ENCODE measurements at regions not wholly inside any gene's neighbourhood (a gene's known extent, or its start where the extent isn't known, plus 50 kb on each side); places are given as distances from the start of the nearest gene placed in this dataset.

GRCh38 chr12:31869972-31870371, 89.2 kb upstream of the RESF1 start:
- Histone ChIP-seq H2AK5ac (ENCODE audit: low read depth, low read length) (no peak overlapping the region), H4K91ac (replicated peaks; ENCODE audit: insufficient read length, low read length) (no peak overlapping the region), H2BK120ac (replicated peaks; ENCODE audit: low read depth, low read length) (no peak overlapping the region), H3K18ac (ENCODE audit: extremely low read depth, low read length) (no peak overlapping the region), H2BK15ac (ENCODE audit: low read length) (no peak overlapping the region), H3K9me3 (ENCODE audit: insufficient read depth in 2 of 2, low read depth in 1 of 2, low read length in 1 of 2) (peaks cover 4% of the 10 kb centered on the region in 2 experiments), H2BK5ac (ENCODE audit: low read depth, low read length) (no peak overlapping the region), H3K56ac (replicated peaks; ENCODE audit: insufficient read length, low read depth, low read length) (no peak overlapping the region), H3K27me3 (replicated peaks in 1 of 4; ENCODE audit: control insufficient read depth in 3 of 4, extremely low read depth in 1 of 4, insufficient read depth in 3 of 4, low read length in 3 of 4) (no peaks in the 10 kb centered on the region), H3K23me2 (ENCODE audit: low read depth, low read length) (peaks cover 3% of the 10 kb centered on the region; the same call in 1 of the 2 replicates), H2AFZ (ENCODE audit: low read length) (no peak overlapping the region), H4K5ac (ENCODE audit: insufficient read length, low read depth, low read length) (no peak overlapping the region), H4K20me1 (replicated peaks in 1 of 2; ENCODE audit: control insufficient read depth in 1 of 2, insufficient read depth in 2 of 2, low read length in 2 of 2) (no peaks in the 10 kb centered on the region), H3K4me3 (ENCODE audit: extremely low read depth in 1 of 4, insufficient read depth in 2 of 4, low read depth in 3 of 4, low read length in 4 of 4) (no peak overlapping the region), H3K9ac (replicated peaks in 1 of 4; ENCODE audit: extremely low read depth in 1 of 4, low read depth in 3 of 4, low read length in 3 of 4) (no peak overlapping the region), H2BK20ac (ENCODE audit: low read length) (no peak overlapping the region), H3K23ac (ENCODE audit: insufficient read length) (no peak overlapping the region), H3K4ac (replicated peaks; ENCODE audit: insufficient read length, low read depth, low read length) (no peak overlapping the region), H3K14ac (ENCODE audit: insufficient read length) (no peak overlapping the region), H3K4me2 (ENCODE audit: insufficient read depth in 1 of 2, low read depth in 2 of 2, low read length in 2 of 2) (no peak overlapping the region), H2BK12ac (ENCODE audit: low read depth, low read length) (no peak overlapping the region), H3K27ac (ENCODE audit: low read depth, low read length) (no peak overlapping the region), H3K79me1 (ENCODE audit: low read depth, low read length) (no peaks in the 10 kb centered on the region), H3K36me3 (ENCODE audit: control insufficient read depth in 2 of 4, insufficient read depth in 4 of 4, low read length in 3 of 4) (no peaks in the 10 kb centered on the region), H4K8ac (ENCODE audit: extremely low read depth, insufficient read depth, low read length) (no peak overlapping the region), H3K79me2 (ENCODE audit: control insufficient read depth in 1 of 2, insufficient read depth in 2 of 2, low read length in 2 of 2) (no peaks in the 10 kb centered on the region), H3K4me1 (replicated peaks in 1 of 4; ENCODE audit: control insufficient read depth in 3 of 4, insufficient read depth in 4 of 4, low read length in 3 of 4) (peaks cover 0 to 8% (median 3%) of the 10 kb centered on the region in 4 experiments; a peak in 2 of 7 replicates)
- CTCF ChIA-PET (ENCODE audit: partially characterized antibody) = interaction anchor here (1.1 kb wide), 1 partner anchor 9 kb away, joined by 3 read pairs; no protein-coding TSS in a partner anchor
- FAIRE-seq (no peak), DNase-seq (ENCODE audit: low read depth in 1 of 2, low spot score in 2 of 2) (no peak)
- POLR2A ChIA-PET (ENCODE audit: partially characterized antibody) = no interaction called here
- WGBS, 2 experiments (ENCODE audit: extremely low coverage in 1 of 2, insufficient coverage in 1 of 2, insufficient read length in 1 of 2, insufficient replicate concordance in 2 of 2, low coverage in 1 of 2, low lambda C conversion rate in 2 of 2, missing lambda C conversion rate in 1 of 2) = 91% methylated on average over 2 of the region's 2 CpGs; no CpG with 5 or more reads in 1 of the 2 experiments
- TF ChIP-seq SRF (IDR thresholded peaks at IDR 0.05; ENCODE audit: low read depth, low read length) = no peak
- no peak for TF ChIP-seq BRCA1 (IDR thresholded peaks at IDR 0.05; ENCODE audit: low read depth, low read length)
- no peak for TF ChIP-seq TAF1 (IDR thresholded peaks at IDR 0.05; ENCODE audit: low read depth, low read length)
- no peak for TF ChIP-seq BCL11A (IDR thresholded peaks at IDR 0.05; ENCODE audit: low read depth in 2 of 2, low read length in 2 of 2)
- no peak for TF ChIP-seq SP1 (IDR thresholded peaks at IDR 0.05; ENCODE audit: low read depth, low read length)
- TF ChIP-seq TBP (IDR thresholded peaks at IDR 0.05; ENCODE audit: low read depth, low read length) = no peak
- TF ChIP-seq, protein P1, sequence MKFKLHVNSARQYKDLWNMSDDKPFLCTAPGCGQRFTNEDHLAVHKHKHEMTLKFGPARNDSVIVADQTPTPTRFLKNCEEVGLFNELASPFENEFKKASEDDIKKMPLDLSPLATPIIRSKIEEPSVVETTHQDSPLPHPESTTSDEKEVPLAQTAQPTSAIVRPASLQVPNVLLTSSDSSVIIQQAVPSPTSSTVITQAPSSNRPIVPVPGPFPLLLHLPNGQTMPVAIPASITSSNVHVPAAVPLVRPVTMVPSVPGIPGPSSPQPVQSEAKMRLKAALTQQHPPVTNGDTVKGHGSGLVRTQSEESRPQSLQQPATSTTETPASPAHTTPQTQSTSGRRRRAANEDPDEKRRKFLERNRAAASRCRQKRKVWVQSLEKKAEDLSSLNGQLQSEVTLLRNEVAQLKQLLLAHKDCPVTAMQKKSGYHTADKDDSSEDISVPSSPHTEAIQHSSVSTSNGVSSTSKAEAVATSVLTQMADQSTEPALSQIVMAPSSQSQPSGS (IDR thresholded peaks at IDR 0.05; ENCODE audit: low read length) = no peak
- TF ChIP-seq CEBPB (IDR thresholded peaks at IDR 0.05; ENCODE audit: low read depth, low read length) = no peak
- TF ChIP-seq KDM1A (IDR thresholded peaks at IDR 0.05; ENCODE audit: borderline replicate concordance, low read length) = no peak
- TF ChIP-seq CTBP2 (IDR thresholded peaks at IDR 0.05; ENCODE audit: borderline replicate concordance, insufficient read depth, insufficient read length, low read length) = no peak
- TF ChIP-seq RBBP5 (IDR thresholded peaks at IDR 0.05; ENCODE audit: borderline replicate concordance, low read depth, low read length) = no peak
- no peak for TF ChIP-seq FOSL1 (IDR thresholded peaks at IDR 0.05; ENCODE audit: insufficient read depth, low read depth, low read length)
- TF ChIP-seq SP4 (IDR thresholded peaks at IDR 0.05; ENCODE audit: low read length) = no peak
- no peak for TF ChIP-seq TCF12 (IDR thresholded peaks at IDR 0.05; ENCODE audit: low read depth, low read length)
- no peak for TF ChIP-seq EGR1 (IDR thresholded peaks at IDR 0.05; ENCODE audit: borderline replicate concordance, low read depth, low read length)

All from H1 (cell line).